ENCODE measurements at regions not wholly inside any gene's neighbourhood (a gene's known extent, or its start where the extent isn't known, plus 50 kb on each side); places are given as distances from the start of the nearest gene placed in this dataset.

DNA sequence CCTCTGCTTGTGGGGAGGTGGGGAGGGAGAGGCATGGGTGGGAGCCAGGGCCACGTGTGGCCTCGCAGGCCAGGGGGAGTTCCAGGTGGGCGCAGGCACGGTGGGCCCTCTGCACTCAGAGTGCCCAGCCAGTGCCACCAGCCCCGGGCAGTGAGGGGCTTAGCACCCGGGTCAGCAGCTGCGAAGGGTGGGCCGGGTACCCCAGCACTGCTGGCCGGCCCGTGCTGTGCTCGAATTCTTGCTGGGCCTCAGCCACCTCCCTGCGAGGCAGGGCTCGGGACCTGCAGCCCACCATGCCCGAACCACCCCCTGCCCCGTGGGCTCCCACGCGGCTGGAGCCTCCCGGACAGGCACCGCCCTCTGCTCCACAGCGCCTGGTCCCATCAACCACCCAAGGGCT, 1277.2 kb downstream of the JRKL start:
- DNase-seq, result no peak
- no CpG with 5 or more reads among the region's 20 CpGs for WGBS (ENCODE audit: low lambda C conversion rate)
- Histone ChIP-seq H3K4me3 (ENCODE audit: low read depth in 2 of 2, low read length in 1 of 2) (no peak overlapping the region), H3K9me3 (no peaks in the 10 kb centered on the region), H3K79me2 (ENCODE audit: insufficient read depth) (no peaks in the 10 kb centered on the region), H3K9me2 (no peaks in the 10 kb centered on the region; the same call in 1 of the 2 replicates), H3K4me1 (ENCODE audit: control insufficient read depth in 1 of 2, insufficient read depth in 2 of 2, low read depth in 1 of 2, low read length in 1 of 2) (no peaks in the 10 kb centered on the region), H3K9ac (no peak overlapping the region), H4K20me1 (ENCODE audit: insufficient read depth) (no peaks in the 10 kb centered on the region), H3K4me2 (no peak overlapping the region), H3F3A (replicated peaks; ENCODE audit: insufficient read depth) (no peaks in the 10 kb centered on the region), H3K27ac (ENCODE audit: low read depth in 2 of 2, low read length in 1 of 2) (no peak overlapping the region), H2AFZ (ENCODE audit: low read depth) (no peak overlapping the region), H3K36me3 (replicated peaks in 1 of 2; ENCODE audit: control insufficient read depth in 1 of 2, insufficient read depth in 2 of 2, low read length in 1 of 2) (no peaks in the 10 kb centered on the region), H3K27me3 (ENCODE audit: insufficient read depth) (no peaks in the 10 kb centered on the region)
- ChIA-PET CTCF (no interaction called here), POLR2A (no interaction called here)
- TF ChIP-seq MXI1 (IDR thresholded peaks at IDR 0.05; ENCODE audit: low read depth, low read length) (no peak), IRF3 (IDR thresholded peaks at IDR 0.05; ENCODE audit: low read depth, low read length) (no peak), SIN3A (IDR thresholded peaks at IDR 0.05; ENCODE audit: borderline replicate concordance, low read depth, low read length) (no peak), RFX5 (IDR thresholded peaks at IDR 0.05; ENCODE audit: low read length) (no peak)

DNA sequence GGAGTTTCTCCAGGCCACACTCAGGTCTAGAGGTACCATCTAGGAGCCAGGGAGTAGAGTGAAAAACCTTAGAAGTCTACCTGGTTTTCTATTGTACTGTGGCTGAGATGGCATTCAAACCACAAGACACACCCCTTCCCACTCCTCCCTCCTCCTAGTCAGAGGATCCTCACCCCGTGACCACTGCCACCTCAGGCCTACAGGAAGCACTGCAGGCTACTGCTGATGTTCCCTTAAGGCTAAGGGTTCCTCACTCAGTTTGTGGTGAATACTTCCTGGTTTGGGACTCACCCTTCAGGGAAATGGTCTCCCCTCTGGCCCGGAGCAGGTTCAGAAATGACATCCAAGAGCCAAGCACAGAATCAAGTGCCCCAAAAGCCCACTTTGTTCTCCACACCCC, 1293.9 kb downstream of the JRKL start:
- Histone ChIP-seq H3K4me2 (no peak overlapping the region), H4K20me1 (ENCODE audit: insufficient read depth) (no peaks in the 10 kb centered on the region), H3K9me3 (peaks cover 2% of the 10 kb centered on the region; the same call in 1 of the 2 replicates), H3K4me1 (ENCODE audit: control insufficient read depth in 1 of 2, insufficient read depth in 2 of 2, low read depth in 1 of 2, low read length in 1 of 2) (no peaks in the 10 kb centered on the region), H3K27me3 (ENCODE audit: insufficient read depth) (no peaks in the 10 kb centered on the region), H3K36me3 (replicated peaks in 1 of 2; ENCODE audit: control insufficient read depth in 1 of 2, insufficient read depth in 2 of 2, low read length in 1 of 2) (no peaks in the 10 kb centered on the region), H3K27ac (ENCODE audit: low read depth in 2 of 2, low read length in 1 of 2) (no peak overlapping the region), H3K79me2 (ENCODE audit: insufficient read depth) (no peaks in the 10 kb centered on the region), H3K9me2 (no peaks in the 10 kb centered on the region), H2AFZ (ENCODE audit: low read depth) (no peak overlapping the region), H3K9ac (no peak overlapping the region), H3F3A (replicated peaks; ENCODE audit: insufficient read depth) (no peaks in the 10 kb centered on the region), H3K4me3 (ENCODE audit: low read depth in 2 of 2, low read length in 1 of 2) (no peak overlapping the region)
- ChIA-PET CTCF (no interaction called here), POLR2A (no interaction called here)
- WGBS (ENCODE audit: low lambda C conversion rate), result 45% methylated on average over 2 of the region's 2 CpGs
- TF ChIP-seq RAD21 (IDR thresholded peaks at IDR 0.05; ENCODE audit: low read length) (no peak), FOXM1 (IDR thresholded peaks at IDR 0.05; ENCODE audit: low read depth) (no peak), CHD2 (IDR thresholded peaks at IDR 0.05; ENCODE audit: low read length, partially characterized antibody) (no peak), MXI1 (IDR thresholded peaks at IDR 0.05; ENCODE audit: low read depth, low read length) (no peak), TCF12 (IDR thresholded peaks at IDR 0.05) (no peak), GATA2 (CRISPR knock-in tag; IDR thresholded peaks at IDR 0.05) (no peak), RCOR1 (IDR thresholded peaks at IDR 0.05; ENCODE audit: low read length) (no peak), TEAD4 (IDR thresholded peaks at IDR 0.05; ENCODE audit: borderline replicate concordance, insufficient read depth) (no peak), POLR2AphosphoS5 (IDR thresholded peaks at IDR 0.05; ENCODE audit: low read depth, low read length) (no peak), FOXJ3 (CRISPR knock-in tag; IDR thresholded peaks at IDR 0.05) (no peak), SIN3A (IDR thresholded peaks at IDR 0.05; ENCODE audit: borderline replicate concordance, low read depth, low read length) (no peak), NFIC (IDR thresholded peaks at IDR 0.05; ENCODE audit: borderline replicate concordance) (no peak), CTCF (IDR thresholded peaks at IDR 0.05) (no peak; the same call in 1 of the 2 replicates), SMC3 (IDR thresholded peaks at IDR 0.05; ENCODE audit: low read depth, low read length) (no peak), RXRA (IDR thresholded peaks at IDR 0.05; ENCODE audit: borderline replicate concordance, low read depth) (no peak)
- TF ChIP-seq, protein P1, sequence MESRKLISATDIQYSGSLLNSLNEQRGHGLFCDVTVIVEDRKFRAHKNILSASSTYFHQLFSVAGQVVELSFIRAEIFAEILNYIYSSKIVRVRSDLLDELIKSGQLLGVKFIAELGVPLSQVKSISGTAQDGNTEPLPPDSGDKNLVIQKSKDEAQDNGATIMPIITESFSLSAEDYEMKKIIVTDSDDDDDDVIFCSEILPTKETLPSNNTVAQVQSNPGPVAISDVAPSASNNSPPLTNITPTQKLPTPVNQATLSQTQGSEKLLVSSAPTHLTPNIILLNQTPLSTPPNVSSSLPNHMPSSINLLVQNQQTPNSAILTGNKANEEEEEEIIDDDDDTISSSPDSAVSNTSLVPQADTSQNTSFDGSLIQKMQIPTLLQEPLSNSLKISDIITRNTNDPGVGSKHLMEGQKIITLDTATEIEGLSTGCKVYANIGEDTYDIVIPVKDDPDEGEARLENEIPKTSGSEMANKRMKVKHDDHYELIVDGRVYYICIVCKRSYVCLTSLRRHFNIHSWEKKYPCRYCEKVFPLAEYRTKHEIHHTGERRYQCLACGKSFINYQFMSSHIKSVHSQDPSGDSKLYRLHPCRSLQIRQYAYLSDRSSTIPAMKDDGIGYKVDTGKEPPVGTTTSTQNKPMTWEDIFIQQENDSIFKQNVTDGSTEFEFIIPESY (IDR thresholded peaks at IDR 0.05; ENCODE audit: borderline replicate concordance, low read depth), result no peak
- TF ChIP-seq, protein P2, sequence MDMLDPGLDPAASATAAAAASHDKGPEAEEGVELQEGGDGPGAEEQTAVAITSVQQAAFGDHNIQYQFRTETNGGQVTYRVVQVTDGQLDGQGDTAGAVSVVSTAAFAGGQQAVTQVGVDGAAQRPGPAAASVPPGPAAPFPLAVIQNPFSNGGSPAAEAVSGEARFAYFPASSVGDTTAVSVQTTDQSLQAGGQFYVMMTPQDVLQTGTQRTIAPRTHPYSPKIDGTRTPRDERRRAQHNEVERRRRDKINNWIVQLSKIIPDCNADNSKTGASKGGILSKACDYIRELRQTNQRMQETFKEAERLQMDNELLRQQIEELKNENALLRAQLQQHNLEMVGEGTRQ (IDR thresholded peaks at IDR 0.05; ENCODE audit: borderline replicate concordance, low read depth, low read length), result no peak
- DNase-seq, result no peak

Measured in SK-N-SH (cell line).